ENCODE measurements at regions not wholly inside any gene's neighbourhood (a gene's known extent, or its start where the extent isn't known, plus 50 kb on each side); places are given as distances from the start of the nearest gene placed in this dataset.
"Not testable (repeated sequence)": the region's sequence is repeated elsewhere in the genome, so short reads cannot be mapped to it uniquely, and the experiment has no call there.

- DNase-seq, result no peak
Measured at GRCh38 chr7:69328516-69328915, 269.8 kb upstream of the AUTS2 start.

- no peak for DNase-seq
Measured at GRCh38 chr7:69334701-69335100, 263.6 kb upstream of the AUTS2 start.

DNA sequence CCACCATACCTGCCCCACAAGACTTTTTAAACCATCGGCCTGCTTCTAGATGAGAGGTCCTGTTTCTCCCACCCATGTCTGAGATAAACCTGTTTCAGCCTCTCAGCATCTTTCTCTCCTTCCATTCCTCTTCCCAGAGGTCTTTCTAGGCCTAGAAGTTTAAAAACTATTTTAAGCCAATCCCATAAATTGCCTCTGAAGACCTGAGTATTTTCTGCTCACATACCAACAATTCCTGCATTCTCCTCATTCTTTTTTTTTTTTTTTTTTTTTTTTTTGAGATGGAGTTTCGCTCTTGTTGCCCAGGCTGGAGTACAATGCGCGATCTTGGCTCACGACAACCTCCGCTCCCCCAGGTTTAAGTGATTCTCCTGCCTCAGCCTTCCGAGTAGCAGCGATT, 262.9 kb upstream of the AUTS2 start:
- DNase-seq, result no peak

- no peak for DNase-seq
Measured at GRCh38 chr7:69336976-69337375, 261.3 kb upstream of the AUTS2 start.

DNA sequence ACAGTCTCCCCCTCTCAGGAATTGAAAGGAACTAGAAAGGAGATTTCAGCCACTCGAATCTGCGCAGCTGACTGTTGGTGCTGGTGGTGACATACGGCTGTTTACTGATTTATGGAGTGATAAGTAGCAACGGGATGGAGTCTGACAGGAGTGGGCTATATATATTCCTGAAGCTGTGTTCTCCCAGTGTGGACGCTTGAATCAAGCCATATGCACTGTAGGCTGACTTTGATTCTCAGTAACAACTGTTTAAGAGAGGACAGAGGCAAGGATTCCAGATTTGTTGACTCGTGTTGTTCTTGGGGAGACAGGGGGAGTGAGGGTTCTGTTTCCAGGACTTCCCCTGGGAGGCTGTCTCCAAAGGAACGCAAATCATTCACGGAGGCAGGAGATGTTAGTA, 260.1 kb upstream of the AUTS2 start:
- no peak for DNase-seq

DNA sequence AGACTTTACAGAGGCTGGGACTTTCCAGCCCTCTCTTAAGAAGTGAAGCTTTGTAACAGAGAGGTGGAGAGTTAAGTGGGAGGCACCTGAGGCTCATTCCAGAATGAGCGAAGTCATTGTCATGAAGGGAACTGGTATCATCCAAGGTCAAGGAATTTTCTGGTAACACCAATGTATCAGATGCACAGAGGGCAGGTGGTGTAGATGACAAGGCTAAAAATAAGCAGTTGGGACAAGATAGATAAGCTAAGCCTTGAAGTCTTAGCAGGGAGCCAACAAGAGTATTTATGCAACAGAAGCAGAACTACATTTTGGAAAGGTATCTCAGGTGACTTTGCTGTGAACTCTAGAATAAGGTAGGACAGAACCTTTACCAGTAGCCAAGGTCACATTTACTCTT, 257.0 kb upstream of the AUTS2 start:
- no peak for DNase-seq

DNA sequence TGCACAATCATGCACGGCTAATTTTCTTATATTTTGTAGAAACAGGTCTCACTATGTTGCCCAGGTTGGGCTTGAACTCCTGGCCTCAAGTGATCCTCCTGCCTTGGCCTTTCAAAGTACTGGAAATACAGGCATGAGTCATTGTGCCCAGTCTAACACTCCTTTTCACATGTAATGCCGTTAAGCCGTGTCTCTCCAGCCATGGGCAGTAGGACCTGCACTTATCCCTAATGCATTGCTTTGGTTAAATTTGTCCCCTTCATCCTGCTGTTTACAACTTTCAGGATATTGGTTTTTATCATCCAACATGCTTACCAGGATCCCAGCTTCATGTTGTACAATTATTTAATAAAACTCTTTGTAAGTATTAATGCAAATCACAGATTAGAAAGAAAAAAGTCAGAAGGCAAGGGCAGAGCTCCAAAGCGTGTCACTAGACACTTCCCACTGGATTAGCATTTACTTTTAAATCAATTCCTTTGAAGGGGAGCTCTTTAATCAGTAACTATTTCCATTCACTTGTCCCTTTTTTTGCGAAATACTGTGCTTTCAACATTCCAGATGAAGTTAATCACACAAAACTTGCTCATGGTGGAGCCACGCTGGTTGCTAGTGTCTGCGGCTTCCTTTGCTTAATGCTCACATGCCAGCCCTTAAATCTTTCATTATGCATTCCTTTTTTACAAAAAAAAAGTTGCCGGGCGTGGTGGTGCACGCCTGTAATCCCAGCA, 256.0 kb upstream of the AUTS2 start:
- DNase-seq, result no peak

DNA sequence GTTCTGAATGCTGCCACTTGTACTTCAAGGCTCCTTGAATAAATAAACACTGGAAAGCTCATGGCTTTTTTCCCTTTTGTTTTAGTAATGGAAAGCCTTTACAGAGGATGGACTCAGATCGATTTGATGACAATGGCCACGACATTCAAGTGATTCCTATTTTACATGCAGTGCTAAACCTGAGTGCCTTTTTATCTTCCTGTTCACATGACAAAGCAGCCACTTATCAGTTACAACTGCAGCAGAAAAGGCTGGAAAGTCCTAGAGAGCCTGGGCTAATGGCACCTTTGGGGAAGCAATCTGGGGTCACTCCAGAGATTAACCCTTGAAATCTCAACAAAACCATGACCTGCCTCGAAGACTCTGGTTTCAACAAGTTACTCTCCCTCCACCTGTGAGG, 249.0 kb upstream of the AUTS2 start:
- DNase-seq, result no peak

GRCh38 chr7:69358163-69358821, 240.0 kb upstream of the AUTS2 start:
- DNase-seq, result no peak

DNA sequence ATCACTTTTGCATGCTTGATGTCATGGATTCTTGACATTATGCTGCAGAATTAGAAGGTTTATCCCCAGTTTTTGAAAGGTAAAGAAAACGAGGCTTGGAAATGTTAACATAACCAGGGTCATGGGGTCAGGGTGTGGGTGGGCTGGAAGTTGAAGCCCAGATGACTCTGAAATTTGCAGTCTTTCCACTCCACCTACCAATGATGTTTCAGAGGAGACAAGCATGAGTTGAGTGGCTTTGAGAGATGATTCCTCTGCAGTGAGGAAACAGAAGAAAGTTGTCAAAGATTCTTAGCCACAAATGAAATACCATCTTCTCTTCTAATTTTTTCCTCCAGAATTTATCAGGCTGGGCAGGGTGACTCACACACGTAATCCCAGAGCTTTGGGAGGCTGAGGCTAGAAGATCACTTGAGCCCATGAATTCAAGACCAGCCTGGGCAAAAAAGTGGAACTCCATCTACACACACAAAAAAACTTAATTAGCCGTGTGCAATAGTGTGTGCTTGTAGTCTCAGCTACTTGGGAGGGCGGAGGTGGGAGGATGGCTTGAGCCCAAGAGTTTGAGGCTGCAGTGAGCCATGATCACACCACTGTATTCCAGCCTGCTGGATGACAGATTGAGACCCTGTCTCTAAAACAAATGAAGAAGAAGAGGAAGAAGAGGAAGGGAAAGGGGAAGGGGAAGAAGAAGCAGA, 239.1 kb upstream of the AUTS2 start:
- DNase-seq, result no peak

- no peak for DNase-seq
Measured at GRCh38 chr7:69360913-69361312, 237.4 kb upstream of the AUTS2 start.

DNA sequence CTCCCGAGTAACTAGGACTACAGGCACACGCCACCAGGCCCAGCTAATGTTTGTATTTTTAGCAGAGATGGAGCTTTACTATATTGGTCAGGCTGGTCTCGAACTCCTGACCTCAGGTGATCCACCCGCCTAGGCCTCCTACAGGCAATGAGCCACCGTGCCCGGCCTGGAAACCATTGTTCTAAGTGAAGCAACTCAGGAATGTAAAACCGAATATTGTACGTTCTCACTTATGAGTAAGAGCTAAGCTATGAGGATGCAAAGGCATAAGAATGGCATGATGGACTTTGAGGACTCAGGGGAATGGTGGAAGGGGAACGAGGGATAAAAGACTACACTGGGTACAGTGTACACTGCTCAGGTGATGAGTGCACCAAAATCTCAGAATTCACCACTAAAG, 235.1 kb upstream of the AUTS2 start:
- no peak for DNase-seq

DNA sequence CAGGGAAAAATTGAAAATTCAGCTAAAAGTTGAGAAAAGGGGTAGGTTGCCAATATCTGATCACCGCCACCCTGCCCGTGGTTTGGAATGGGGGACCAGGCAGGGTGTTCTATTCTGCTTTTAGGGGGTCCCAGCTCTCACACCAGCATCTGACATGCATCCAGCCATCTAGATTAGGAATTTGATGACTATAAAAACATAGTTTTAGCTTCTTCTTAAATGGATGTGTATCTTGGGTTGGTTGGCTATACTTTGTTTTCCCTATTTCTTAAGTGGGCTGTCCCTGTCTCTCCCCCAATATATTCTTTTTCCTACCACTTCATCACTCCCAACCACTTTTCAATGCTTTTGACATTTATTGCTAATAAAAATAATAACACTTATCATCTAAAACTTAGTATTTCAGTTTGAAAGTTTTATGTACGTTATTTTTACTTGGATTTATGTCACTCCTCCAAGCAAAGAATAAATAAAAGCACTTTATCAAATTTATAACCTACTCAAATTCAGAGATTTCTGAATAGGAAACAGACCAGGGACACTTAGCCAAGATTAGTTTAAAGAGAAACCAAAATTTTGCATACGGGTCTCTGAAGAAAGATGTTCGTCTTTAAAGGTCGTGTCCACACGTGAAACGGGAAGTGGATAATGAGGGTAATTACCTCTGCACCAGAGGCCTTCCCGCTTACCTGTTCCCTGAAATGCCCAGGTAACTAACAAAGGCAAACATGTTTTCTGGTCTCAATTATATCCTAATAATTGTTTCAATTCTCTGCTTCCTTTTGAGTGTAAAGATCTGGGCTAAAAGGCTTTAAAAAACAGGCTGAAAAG, 233.2 kb upstream of the AUTS2 start:
- no peak for DNase-seq

GRCh38 chr7:69365651-69366192, 232.6 kb upstream of the AUTS2 start:
- peak; percentile 9 to 26 for DNase-seq

DNA sequence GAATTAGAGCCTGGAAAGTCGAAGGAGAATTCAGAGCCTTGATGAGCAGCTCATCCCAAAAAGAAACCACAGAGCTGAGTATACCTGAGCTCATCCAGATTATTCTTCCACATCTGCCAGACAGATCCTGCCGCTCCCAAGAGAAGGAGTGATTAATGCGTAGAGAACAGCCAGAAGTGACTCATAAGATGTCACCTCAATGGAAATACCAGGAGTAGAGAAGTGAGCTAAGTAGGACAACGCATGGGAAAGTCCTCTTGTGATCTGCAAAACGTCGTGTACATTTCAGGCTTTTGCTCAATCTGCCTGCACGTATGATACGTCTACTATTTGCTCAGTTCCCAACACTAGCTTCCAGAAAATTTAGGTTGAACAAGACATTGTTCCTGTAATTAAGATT, 230.5 kb upstream of the AUTS2 start:
- DNase-seq, result no peak

DNA sequence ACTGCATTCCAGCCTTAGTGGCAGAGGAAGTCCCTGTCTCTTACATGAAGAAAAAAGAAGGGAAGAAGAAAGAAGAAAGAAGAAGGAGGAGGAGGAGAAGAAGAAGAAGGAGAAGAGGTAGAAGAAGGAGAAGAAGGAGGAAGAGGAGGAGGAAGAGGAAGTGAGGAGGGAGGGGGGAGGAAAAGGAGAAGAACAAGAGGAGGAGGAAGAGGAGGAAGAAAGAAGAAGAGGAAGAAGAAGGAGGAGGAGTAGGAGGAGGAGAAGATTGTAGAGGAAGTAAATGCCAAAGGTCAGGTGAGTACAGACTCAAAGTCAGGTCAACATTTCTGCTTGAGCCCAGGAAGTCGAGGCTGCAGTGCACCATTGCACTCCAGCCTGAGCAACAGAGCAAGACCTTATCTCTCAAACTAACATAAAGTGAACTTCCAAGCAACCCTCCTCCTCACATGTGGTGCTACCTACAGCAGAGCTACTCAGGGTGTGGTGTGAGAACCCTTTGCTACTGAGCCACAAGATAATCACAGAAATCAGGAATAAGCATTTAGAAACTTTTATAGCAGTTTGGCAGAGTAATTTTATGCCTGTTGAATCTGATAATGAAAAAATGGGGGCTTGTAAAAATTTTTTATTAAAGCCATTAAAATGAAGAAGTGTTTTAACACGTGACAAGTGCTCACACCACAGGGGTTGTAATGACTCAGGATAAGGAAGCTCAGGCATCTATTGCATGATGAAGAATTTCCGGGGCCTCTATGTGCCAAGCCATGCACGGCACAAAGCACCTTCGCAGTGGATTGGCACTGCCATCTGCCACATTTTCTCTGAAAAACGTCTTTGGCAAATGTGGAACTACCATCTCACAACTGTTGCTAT, 224.9 kb upstream of the AUTS2 start:
- no peak for DNase-seq

DNA sequence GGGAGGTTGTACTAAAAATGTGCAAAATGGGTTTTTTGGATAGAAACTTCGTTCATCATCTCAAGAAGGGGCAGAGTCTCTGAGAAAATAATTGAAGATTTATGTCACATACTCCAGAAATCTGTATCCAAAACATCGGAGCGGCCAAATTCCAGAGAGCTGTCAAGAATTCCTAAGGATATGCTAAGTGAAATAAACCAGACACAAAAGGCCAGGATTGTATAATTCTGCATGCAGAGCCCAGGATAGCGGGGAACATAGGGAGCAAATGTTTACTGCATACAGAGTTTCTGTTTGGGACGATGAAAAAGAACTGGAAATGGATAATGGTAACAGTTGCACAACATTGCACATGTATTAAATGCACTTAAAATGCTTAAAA, 224.2 kb upstream of the AUTS2 start:
- no peak for DNase-seq

DNA sequence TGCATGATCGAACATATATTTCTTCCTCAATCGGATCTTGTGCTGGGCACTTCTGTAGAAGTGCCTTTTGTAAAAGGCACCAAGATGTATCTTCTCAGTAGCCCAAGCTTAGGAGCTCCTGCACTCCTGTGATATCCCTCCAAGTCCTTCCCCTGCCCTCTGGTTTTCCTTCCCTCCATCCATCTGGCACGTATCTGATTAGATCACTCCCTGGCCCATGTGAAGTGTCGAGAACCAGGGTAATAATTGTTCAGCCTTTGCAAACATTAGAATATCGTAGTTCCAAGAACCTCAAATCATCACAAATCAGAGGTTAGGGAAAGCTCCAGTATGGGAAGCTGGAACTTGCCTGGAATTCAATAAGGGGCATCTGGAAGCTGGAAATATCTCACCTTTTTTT, 221.1 kb upstream of the AUTS2 start:
- no peak for DNase-seq

- no peak for DNase-seq
Measured at GRCh38 chr7:69388452-69389137, 209.7 kb upstream of the AUTS2 start.

DNA sequence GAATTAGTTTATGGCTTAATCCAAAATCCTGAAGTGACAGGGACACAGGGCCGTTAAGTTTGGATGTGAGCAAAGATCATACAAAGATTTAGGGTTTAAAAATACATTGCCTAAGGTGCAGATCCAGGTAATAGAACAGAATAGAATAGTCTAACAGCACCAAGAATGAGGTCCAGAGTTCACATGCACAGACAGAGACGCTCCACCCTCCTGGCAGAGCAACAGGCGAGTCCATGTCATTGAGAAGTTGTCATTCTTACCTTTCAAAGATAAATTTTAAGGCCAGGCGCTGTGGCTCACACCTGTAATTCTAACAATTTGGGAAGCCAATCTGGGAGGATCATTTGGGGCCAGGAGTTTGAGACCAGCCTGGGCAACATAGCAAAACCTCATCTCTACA, 209.1 kb upstream of the AUTS2 start:
- DNase-seq, result no peak

DNA sequence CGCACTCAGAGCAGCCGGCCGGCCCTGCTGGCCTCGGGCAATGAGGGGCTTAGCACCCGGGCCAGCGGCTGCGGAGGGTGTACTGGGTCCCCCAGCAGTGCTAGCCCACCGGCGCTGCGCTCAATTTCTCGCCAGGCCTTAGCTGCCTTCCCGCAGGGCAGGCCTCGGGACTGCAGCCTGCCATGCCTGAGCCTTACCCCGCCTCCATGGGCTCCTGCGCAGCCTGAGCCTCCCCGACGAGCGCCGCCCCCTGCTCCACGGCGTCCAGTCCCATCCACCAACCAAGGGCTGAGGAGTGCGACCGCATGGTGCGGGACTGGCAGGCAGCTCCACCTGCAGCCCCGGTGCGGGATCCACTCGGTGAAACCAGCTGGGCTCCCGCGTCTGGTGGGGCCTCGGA, 204.4 kb upstream of the AUTS2 start:
- DNase-seq, result not testable (repeated sequence)

All from SHP77 (cell line).